ENCODE measurements at regions not wholly inside any gene's neighbourhood (a gene's known extent, or its start where the extent isn't known, plus 50 kb on each side); places are given as distances from the start of the nearest gene placed in this dataset.

- no peaks in the 10 kb centered on the region for H3K9me3 ChIP-seq (ENCODE audit: low read length)
- H3K9me2 ChIP-seq (ENCODE audit: insufficient read depth, low read length), result no peaks in the 10 kb centered on the region
- no peaks in the 10 kb centered on the region for H3F3A ChIP-seq (ENCODE audit: insufficient read depth, low read length, poor library complexity, severe bottlenecking)
- TF ChIP-seq RAD21 (conservative IDR thresholded peaks at IDR 0.05) (no peak), REST (IDR thresholded peaks at IDR 0.05; ENCODE audit: borderline replicate concordance) (no peak), MXI1 (conservative IDR thresholded peaks at IDR 0.05; ENCODE audit: poor library complexity, severe bottlenecking) (no peak), EZH2 (IDR thresholded peaks at IDR 0.05; ENCODE audit: borderline replicate concordance, insufficient read depth, low read length, poor library complexity, severe bottlenecking) (no peak), SMC3 (conservative IDR thresholded peaks at IDR 0.05; ENCODE audit: poor library complexity) (no peak), EP300 (conservative IDR thresholded peaks at IDR 0.05; ENCODE audit: poor library complexity, severe bottlenecking) (no peak), TAF1 (IDR thresholded peaks at IDR 0.05; ENCODE audit: low read depth) (no peak), CTCF (IDR thresholded peaks at IDR 0.05; ENCODE audit: poor library complexity, severe bottlenecking) (no peak), POLR2AphosphoS5 (IDR thresholded peaks at IDR 0.05) (no peak)
- H3K36me3 ChIP-seq (ENCODE audit: insufficient read depth, low read length), result no peaks in the 10 kb centered on the region
- no peak overlapping the region for H3K27ac ChIP-seq (ENCODE audit: low read length)
- no peaks in the 10 kb centered on the region for H3K79me2 ChIP-seq (replicated peaks; ENCODE audit: insufficient read depth, low read length)
- H4K20me1 ChIP-seq (ENCODE audit: insufficient read depth), result no peaks in the 10 kb centered on the region
- no peaks in the 10 kb centered on the region for H3K27me3 ChIP-seq (ENCODE audit: insufficient read depth, low read depth, low read length)
- H3K9ac ChIP-seq (ENCODE audit: low read length), result no peak overlapping the region
- H3K4me2 ChIP-seq (ENCODE audit: low read length), result no peak overlapping the region
- H3K4me3 ChIP-seq (ENCODE audit: low read length), result no peak overlapping the region
- H2AFZ ChIP-seq (ENCODE audit: low read depth, low read length), result no peak overlapping the region
These were observed 321.7 kb upstream of the PLXNA2 start for GRCh38 chr1:208565756-208566440.

- no peak overlapping the region for H3K27ac ChIP-seq (ENCODE audit: low read length)
These were observed 325.0 kb upstream of the PLXNA2 start for GRCh38 chr1:208569181-208569580.

More at GRCh38 chr1:208569181-208569580, 325.0 kb upstream of the PLXNA2 start:
- H3K27me3 ChIP-seq (ENCODE audit: insufficient read depth, low read depth, low read length), result no peaks in the 10 kb centered on the region
- no peak overlapping the region for H3K4me2 ChIP-seq (ENCODE audit: low read length)
- H4K20me1 ChIP-seq (ENCODE audit: insufficient read depth), result no peaks in the 10 kb centered on the region
- no peak overlapping the region for H3K9ac ChIP-seq (ENCODE audit: low read length)
- H3K4me3 ChIP-seq (ENCODE audit: low read length), result no peak overlapping the region
- no peaks in the 10 kb centered on the region for H3K9me3 ChIP-seq (ENCODE audit: low read length)
- no peaks in the 10 kb centered on the region for H3F3A ChIP-seq (ENCODE audit: insufficient read depth, low read length, poor library complexity, severe bottlenecking)
- H3K36me3 ChIP-seq (ENCODE audit: insufficient read depth, low read length), result no peaks in the 10 kb centered on the region
- H3K9me2 ChIP-seq (ENCODE audit: insufficient read depth, low read length), result no peaks in the 10 kb centered on the region
- TF ChIP-seq POLR2AphosphoS5 (IDR thresholded peaks at IDR 0.05) (no peak), CTCF (IDR thresholded peaks at IDR 0.05; ENCODE audit: poor library complexity, severe bottlenecking) (no peak), RAD21 (conservative IDR thresholded peaks at IDR 0.05) (no peak), MXI1 (conservative IDR thresholded peaks at IDR 0.05; ENCODE audit: poor library complexity, severe bottlenecking) (no peak), REST (IDR thresholded peaks at IDR 0.05; ENCODE audit: borderline replicate concordance) (no peak), EZH2 (IDR thresholded peaks at IDR 0.05; ENCODE audit: borderline replicate concordance, insufficient read depth, low read length, poor library complexity, severe bottlenecking) (no peak), SMC3 (conservative IDR thresholded peaks at IDR 0.05; ENCODE audit: poor library complexity) (no peak), TAF1 (IDR thresholded peaks at IDR 0.05; ENCODE audit: low read depth) (no peak), EP300 (conservative IDR thresholded peaks at IDR 0.05; ENCODE audit: poor library complexity, severe bottlenecking) (no peak)
- H2AFZ ChIP-seq (ENCODE audit: low read depth, low read length), result no peak overlapping the region
- no peaks in the 10 kb centered on the region for H3K79me2 ChIP-seq (replicated peaks; ENCODE audit: insufficient read depth, low read length)
